Astrocyte (in vitro differentiated cells and primary cell): ENCODE measurements at regions not wholly inside any gene's neighbourhood (a gene's known extent, or its start where the extent isn't known, plus 50 kb on each side); places are given as distances from the start of the nearest gene placed in this dataset.

Experiments used
- DNase-seq: peaks from one replicate; pipeline ENCODE4 v3.0.0-alpha.2; 2010; ENCODE audit warnings: low read depth
- FAIRE-seq: peaks from 2 replicates; lab custom pipeline; 2011; peaks lifted over from hg19 to GRCh38; lab: Jason Lieb, UNC
- H2AFZ ChIP-seq: 2 replicates; pipeline ENCODE4 v1.6.0; 2012; ENCODE audit warnings: low read depth, low read length, inconsistent platforms
- H3K27ac ChIP-seq: 2 replicates; pipeline ENCODE4 v1.5.1; 2011; ENCODE audit warnings: low read depth, low read length, inconsistent platforms
- H3K27me3 ChIP-seq: 2 replicates; pipeline ENCODE4 v1.6.0; 2011; ENCODE audit warnings: low read length, inconsistent platforms; ENCODE audit not compliant: insufficient read depth
- H3K36me3 ChIP-seq: 2 replicates; pipeline ENCODE4 v1.5.1; 2011; ENCODE audit warnings: low read length, inconsistent platforms; ENCODE audit not compliant: insufficient read depth
- H3K4me1 ChIP-seq: 2 replicates; pipeline ENCODE4 v1.5.1; 2011; ENCODE audit warnings: low read length, inconsistent platforms; ENCODE audit not compliant: insufficient read depth
- H3K4me2 ChIP-seq: 2 replicates; pipeline ENCODE4 v1.6.0; 2012; ENCODE audit warnings: low read length, inconsistent platforms
- H3K4me3 ChIP-seq: 2 replicates; pipeline ENCODE4 v1.5.1; 2011; ENCODE audit warnings: low read depth, mild to moderate bottlenecking, low read length, inconsistent platforms; ENCODE audit not compliant: insufficient read depth
- H3K79me2 ChIP-seq: 2 replicates; pipeline ENCODE4 v1.6.0; 2012; ENCODE audit warnings: mild to moderate bottlenecking, low read length, inconsistent platforms; ENCODE audit not compliant: insufficient read depth
- H3K9ac ChIP-seq: 2 replicates; pipeline ENCODE4 v1.6.0; 2012; ENCODE audit warnings: mild to moderate bottlenecking, low read length, inconsistent platforms
- H3K9me3 ChIP-seq: 2 replicates; pipeline ENCODE4 v1.5.1; 2012; ENCODE audit warnings: low read depth, mild to moderate bottlenecking, low read length, inconsistent platforms; ENCODE audit not compliant: insufficient read depth
- H4K20me1 ChIP-seq: 2 replicates; pipeline ENCODE4 v1.6.0; 2012; ENCODE audit warnings: low read length, inconsistent platforms; ENCODE audit not compliant: insufficient read depth
- H3K27ac Mint-ChIP-seq: one replicate; pipeline ENCODE4 v1.8.0; 2021; ENCODE audit warnings: mild to moderate bottlenecking, mixed read lengths; ENCODE audit not compliant: unreplicated experiment
- H3K27me3 Mint-ChIP-seq: one replicate; pipeline ENCODE4 v1.8.0; 2021; ENCODE audit warnings: low read depth, mixed read lengths; ENCODE audit not compliant: unreplicated experiment
- H3K36me3 Mint-ChIP-seq: one replicate; pipeline ENCODE4 v1.8.0; 2021; ENCODE audit warnings: low read depth, mixed read lengths; ENCODE audit not compliant: unreplicated experiment
- H3K4me1 Mint-ChIP-seq: one replicate; pipeline ENCODE4 v1.8.0; 2021; ENCODE audit warnings: low read depth, mixed read lengths; ENCODE audit not compliant: unreplicated experiment
- H3K4me3 Mint-ChIP-seq: one replicate; pipeline ENCODE4 v1.8.0; 2021; ENCODE audit warnings: mild to moderate bottlenecking, moderate library complexity, mixed read lengths; ENCODE audit not compliant: unreplicated experiment
- H3K9me3 Mint-ChIP-seq: one replicate; pipeline ENCODE4 v1.8.0; 2021; ENCODE audit warnings: mild to moderate bottlenecking, mixed read lengths; ENCODE audit not compliant: unreplicated experiment
- EZH2 ChIP-seq: IDR thresholded peaks from 2 replicates; pipeline ENCODE4 v1.6.1; 2012; ENCODE audit warnings: mild to moderate bottlenecking, low read length, inconsistent platforms; ENCODE audit not compliant: insufficient read depth
- TF ChIP-seq, protein P1 (sequence below): IDR thresholded peaks from 2 replicates; pipeline ENCODE4 v1.5.1; 2011; ENCODE audit warnings: low read depth, mild to moderate bottlenecking, inconsistent platforms, low read length, moderate library complexity; ENCODE audit not compliant: insufficient read depth

DNA sequence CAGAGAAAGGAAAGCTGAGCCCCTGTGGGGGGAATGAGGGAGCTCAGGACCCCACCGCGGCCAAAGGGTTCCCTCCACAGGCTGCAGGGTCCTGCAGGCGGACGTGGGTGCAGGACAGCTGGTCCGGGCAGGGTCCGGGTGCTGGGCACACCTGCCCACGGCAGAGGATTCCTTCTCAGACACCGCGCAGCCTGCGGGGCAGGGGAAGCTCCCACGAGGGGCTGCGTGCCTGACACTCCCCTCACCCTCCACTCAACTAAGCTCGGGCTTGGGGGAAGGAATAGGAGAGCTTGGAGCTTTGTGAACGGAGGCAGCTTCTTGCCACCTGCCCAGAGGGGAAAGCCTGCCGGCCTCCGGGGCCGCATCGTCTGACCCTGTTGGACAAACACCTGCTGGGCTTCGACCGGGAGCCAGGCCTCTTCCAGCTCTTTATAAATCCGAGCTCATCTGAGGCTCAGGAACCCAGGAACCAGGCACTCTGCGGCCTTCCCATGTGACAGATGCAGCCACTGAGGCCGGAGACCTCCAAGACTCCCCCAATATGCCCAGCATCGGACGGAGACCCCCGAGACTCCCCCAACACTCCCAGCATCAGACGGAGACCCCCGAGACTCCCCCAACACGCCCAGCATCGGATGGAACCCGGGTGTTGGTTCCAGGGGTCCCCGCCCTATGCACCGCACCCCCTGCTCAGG is 97.3 kb downstream of the PDGFA start:
- Histone ChIP-seq H3K4me1 (no peaks in the 10 kb centered on the region), H2AFZ (no peak overlapping the region), H3K27me3 (peaks cover 4% of the 10 kb centered on the region), H3K9me3 (peaks cover 10% of the 10 kb centered on the region), H3K27ac (no peak overlapping the region), H3K36me3 (no peaks in the 10 kb centered on the region), H3K4me2 (no peak overlapping the region), H3K79me2 (no peaks in the 10 kb centered on the region), H3K9ac (no peak overlapping the region), H4K20me1 (no peaks in the 10 kb centered on the region), H3K4me3 (no peak overlapping the region)
- TF ChIP-seq, protein P1, sequence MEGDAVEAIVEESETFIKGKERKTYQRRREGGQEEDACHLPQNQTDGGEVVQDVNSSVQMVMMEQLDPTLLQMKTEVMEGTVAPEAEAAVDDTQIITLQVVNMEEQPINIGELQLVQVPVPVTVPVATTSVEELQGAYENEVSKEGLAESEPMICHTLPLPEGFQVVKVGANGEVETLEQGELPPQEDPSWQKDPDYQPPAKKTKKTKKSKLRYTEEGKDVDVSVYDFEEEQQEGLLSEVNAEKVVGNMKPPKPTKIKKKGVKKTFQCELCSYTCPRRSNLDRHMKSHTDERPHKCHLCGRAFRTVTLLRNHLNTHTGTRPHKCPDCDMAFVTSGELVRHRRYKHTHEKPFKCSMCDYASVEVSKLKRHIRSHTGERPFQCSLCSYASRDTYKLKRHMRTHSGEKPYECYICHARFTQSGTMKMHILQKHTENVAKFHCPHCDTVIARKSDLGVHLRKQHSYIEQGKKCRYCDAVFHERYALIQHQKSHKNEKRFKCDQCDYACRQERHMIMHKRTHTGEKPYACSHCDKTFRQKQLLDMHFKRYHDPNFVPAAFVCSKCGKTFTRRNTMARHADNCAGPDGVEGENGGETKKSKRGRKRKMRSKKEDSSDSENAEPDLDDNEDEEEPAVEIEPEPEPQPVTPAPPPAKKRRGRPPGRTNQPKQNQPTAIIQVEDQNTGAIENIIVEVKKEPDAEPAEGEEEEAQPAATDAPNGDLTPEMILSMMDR, result no peak
- TF ChIP-seq EZH2, result no peak
- FAIRE-seq (no peak), DNase-seq (no peak)
- Mint-ChIP-seq H3K36me3 (peaks cover 5% of the 10 kb centered on the region), H3K9me3 (peaks cover 16% of the 10 kb centered on the region), H3K4me3 (no peak overlapping the region), H3K27me3 (peaks cover 16% of the 10 kb centered on the region), H3K4me1 (no peaks in the 10 kb centered on the region), H3K27ac (no peak overlapping the region)

DNA sequence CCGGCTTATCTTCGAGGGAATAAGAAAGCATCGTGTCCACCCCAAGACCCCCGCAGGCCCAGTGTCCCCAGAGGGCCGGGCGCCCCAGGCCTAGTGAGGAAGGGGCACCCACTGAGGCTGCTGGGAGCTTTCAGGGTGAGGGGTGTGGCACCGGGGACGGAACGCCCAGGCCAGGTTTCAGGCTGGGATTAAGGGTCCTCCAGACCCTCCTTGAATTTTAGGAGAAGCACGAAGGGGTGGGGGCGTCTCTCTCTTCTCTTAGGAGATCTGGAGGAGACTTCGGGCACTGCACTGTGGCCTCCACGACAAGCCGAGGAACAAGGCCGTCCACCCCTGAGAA is 96.8 kb downstream of the PDGFA start:
- Histone ChIP-seq H3K27me3 (peaks cover 4% of the 10 kb centered on the region), H3K4me2 (no peak overlapping the region), H3K4me3 (no peak overlapping the region), H2AFZ (no peak overlapping the region), H3K36me3 (no peaks in the 10 kb centered on the region), H3K9ac (no peak overlapping the region), H3K79me2 (no peaks in the 10 kb centered on the region), H3K9me3 (peaks cover 5% of the 10 kb centered on the region), H3K4me1 (no peaks in the 10 kb centered on the region), H4K20me1 (no peaks in the 10 kb centered on the region), H3K27ac (no peak overlapping the region)
- Mint-ChIP-seq H3K27me3 (peaks cover 12% of the 10 kb centered on the region), H3K27ac (no peak overlapping the region), H3K36me3 (peaks cover 1% of the 10 kb centered on the region), H3K9me3 (peaks cover 14% of the 10 kb centered on the region), H3K4me3 (no peak overlapping the region), H3K4me1 (no peaks in the 10 kb centered on the region)
- DNase-seq (no peak), FAIRE-seq (no peak)
- no peak for TF ChIP-seq EZH2
- TF ChIP-seq, protein P1, result no peak
